Fibroblast of lung (primary cell): ENCODE measurements at regions not wholly inside any gene's neighbourhood (a gene's known extent, or its start where the extent isn't known, plus 50 kb on each side); places are given as distances from the start of the nearest gene placed in this dataset.

Source experiments
- EZH2 ChIP-seq: IDR thresholded peaks from 2 replicates; pipeline ENCODE4 v1.5.1; 2012; ENCODE audit warnings: low read length, control low read depth, mild to moderate bottlenecking; ENCODE audit errors: missing control alignments
- TF ChIP-seq, protein P1 (sequence below), 2 donors: IDR thresholded peaks in 1 of 2; conservative IDR thresholded peaks in 1 of 2; 1 replicate in 1 of 2; 2 replicates in 1 of 2; pipeline ENCODE4 v1.5.1; 2011 to 2012; ENCODE audit warnings: low read length in 2 of 2, control low read depth in 1 of 2, inconsistent platforms in 1 of 2, low read depth in 1 of 2, mild to moderate bottlenecking in 1 of 2

DNA sequence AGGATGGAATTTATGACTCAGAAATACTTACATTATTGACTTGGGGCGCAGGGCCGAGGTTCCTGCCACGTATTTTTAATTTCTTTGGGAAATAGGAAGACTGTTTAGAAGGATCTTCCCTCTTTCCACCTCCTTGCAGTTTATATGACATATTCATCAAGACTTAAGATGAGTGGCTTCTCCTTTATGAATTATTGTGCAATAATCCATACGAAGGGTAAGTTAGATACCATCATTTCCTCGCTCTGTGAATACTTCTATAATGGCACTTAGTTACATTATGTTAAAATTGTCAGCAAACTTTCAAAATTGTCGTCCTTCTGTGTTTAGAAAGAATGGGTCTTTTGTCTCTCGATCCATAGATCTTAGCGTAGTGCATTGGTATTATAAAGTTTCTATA, 328.8 kb upstream of the UBE2E3 start:
- TF ChIP-seq, protein P1, sequence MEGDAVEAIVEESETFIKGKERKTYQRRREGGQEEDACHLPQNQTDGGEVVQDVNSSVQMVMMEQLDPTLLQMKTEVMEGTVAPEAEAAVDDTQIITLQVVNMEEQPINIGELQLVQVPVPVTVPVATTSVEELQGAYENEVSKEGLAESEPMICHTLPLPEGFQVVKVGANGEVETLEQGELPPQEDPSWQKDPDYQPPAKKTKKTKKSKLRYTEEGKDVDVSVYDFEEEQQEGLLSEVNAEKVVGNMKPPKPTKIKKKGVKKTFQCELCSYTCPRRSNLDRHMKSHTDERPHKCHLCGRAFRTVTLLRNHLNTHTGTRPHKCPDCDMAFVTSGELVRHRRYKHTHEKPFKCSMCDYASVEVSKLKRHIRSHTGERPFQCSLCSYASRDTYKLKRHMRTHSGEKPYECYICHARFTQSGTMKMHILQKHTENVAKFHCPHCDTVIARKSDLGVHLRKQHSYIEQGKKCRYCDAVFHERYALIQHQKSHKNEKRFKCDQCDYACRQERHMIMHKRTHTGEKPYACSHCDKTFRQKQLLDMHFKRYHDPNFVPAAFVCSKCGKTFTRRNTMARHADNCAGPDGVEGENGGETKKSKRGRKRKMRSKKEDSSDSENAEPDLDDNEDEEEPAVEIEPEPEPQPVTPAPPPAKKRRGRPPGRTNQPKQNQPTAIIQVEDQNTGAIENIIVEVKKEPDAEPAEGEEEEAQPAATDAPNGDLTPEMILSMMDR (conservative IDR thresholded peaks at IDR 0.05 in 1 of 2, IDR thresholded peaks at IDR 0.05 in 1 of 2; ENCODE audit: low read depth in 1 of 2, low read length in 2 of 2) = no peak
- TF ChIP-seq EZH2 = no peak
